DND-41 (cell line): ENCODE measurements at regions not wholly inside any gene's neighbourhood (a gene's known extent, or its start where the extent isn't known, plus 50 kb on each side); places are given as distances from the start of the nearest gene placed in this dataset.

Source experiments
- EZH2 ChIP-seq: IDR thresholded peaks from 3 replicates; pipeline ENCODE4 v1.6.1; 2012; ENCODE audit warnings: borderline replicate concordance, low read depth, mild to moderate bottlenecking, moderate library complexity, low read length, inconsistent platforms; ENCODE audit not compliant: severe bottlenecking
- TF ChIP-seq, protein P1 (sequence below): IDR thresholded peaks from 2 replicates; pipeline ENCODE4 v1.5.1; 2012; ENCODE audit warnings: borderline replicate concordance, low read length, moderate library complexity, mild to moderate bottlenecking; ENCODE audit not compliant: poor library complexity, severe bottlenecking; ENCODE audit errors: extremely low read depth

DNA sequence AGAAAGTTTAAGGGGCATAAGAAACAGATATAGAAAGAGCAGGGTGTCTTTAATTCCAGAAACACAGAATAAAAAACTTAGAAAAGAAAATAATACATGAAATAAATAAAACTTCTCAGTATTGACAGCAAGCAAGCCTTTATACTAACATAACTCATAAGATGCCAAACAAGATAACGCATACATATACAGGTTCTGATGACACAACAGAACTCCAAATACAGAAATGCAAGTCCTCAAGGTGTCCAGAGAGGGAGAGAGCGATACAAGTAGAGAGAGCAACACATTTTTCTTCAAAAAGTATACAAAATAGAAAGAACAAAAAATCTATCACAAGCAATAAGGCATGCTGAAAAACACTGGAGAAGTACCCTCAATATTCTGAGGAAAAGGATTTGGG lies 314.6 kb upstream of the POM121L12 start:
- TF ChIP-seq EZH2, result no peak
- TF ChIP-seq, protein P1, sequence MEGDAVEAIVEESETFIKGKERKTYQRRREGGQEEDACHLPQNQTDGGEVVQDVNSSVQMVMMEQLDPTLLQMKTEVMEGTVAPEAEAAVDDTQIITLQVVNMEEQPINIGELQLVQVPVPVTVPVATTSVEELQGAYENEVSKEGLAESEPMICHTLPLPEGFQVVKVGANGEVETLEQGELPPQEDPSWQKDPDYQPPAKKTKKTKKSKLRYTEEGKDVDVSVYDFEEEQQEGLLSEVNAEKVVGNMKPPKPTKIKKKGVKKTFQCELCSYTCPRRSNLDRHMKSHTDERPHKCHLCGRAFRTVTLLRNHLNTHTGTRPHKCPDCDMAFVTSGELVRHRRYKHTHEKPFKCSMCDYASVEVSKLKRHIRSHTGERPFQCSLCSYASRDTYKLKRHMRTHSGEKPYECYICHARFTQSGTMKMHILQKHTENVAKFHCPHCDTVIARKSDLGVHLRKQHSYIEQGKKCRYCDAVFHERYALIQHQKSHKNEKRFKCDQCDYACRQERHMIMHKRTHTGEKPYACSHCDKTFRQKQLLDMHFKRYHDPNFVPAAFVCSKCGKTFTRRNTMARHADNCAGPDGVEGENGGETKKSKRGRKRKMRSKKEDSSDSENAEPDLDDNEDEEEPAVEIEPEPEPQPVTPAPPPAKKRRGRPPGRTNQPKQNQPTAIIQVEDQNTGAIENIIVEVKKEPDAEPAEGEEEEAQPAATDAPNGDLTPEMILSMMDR, result no peak
